ENCODE measurements at regions not wholly inside any gene's neighbourhood (a gene's known extent, or its start where the extent isn't known, plus 50 kb on each side); places are given as distances from the start of the nearest gene placed in this dataset.

DNA sequence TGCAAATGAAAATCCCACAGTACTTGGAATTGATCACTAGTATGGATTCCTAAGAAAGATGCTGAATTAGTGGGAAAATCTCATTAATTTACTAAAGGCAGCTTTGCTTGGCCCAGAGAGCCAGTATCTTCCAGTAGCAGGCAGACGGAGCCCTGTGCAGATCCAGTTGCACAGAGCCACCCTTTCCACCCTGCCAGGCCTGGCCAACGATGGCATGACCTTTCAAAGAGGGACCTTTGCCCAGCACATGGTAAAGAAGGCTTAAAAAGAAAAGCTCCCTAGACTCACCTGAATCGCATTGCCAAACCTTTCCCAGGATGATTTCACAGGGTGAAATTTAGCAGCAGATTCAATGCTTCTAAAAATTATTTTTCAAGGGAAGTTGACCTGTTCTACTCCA is 170.5 kb upstream of the CAMK1G start:
- TF ChIP-seq, protein P1, sequence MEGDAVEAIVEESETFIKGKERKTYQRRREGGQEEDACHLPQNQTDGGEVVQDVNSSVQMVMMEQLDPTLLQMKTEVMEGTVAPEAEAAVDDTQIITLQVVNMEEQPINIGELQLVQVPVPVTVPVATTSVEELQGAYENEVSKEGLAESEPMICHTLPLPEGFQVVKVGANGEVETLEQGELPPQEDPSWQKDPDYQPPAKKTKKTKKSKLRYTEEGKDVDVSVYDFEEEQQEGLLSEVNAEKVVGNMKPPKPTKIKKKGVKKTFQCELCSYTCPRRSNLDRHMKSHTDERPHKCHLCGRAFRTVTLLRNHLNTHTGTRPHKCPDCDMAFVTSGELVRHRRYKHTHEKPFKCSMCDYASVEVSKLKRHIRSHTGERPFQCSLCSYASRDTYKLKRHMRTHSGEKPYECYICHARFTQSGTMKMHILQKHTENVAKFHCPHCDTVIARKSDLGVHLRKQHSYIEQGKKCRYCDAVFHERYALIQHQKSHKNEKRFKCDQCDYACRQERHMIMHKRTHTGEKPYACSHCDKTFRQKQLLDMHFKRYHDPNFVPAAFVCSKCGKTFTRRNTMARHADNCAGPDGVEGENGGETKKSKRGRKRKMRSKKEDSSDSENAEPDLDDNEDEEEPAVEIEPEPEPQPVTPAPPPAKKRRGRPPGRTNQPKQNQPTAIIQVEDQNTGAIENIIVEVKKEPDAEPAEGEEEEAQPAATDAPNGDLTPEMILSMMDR (conservative IDR thresholded peaks at IDR 0.05; ENCODE audit: low read length): no peak
- TF ChIP-seq EZH2phosphoT487 (IDR thresholded peaks at IDR 0.05; ENCODE audit: borderline replicate concordance): no peak

Data from Loucy (cell line).